ENCODE measurements at regions not wholly inside any gene's neighbourhood (a gene's known extent, or its start where the extent isn't known, plus 50 kb on each side); places are given as distances from the start of the nearest gene placed in this dataset.
A peak's percentile ranks its signal among the peaks of the same experiment; 100 is the strongest.

- no peak for TF ChIP-seq ZFX (IDR thresholded peaks at IDR 0.05; ENCODE audit: borderline replicate concordance)
- TF ChIP-seq CTCF (IDR thresholded peaks at IDR 0.05), result peak; percentile 6; the same call in 1 of the 2 replicates
Observed at GRCh38 chr2:239775623-239776435, 249.3 kb downstream of the NDUFA10 start.

GRCh38 chr2:239774933-239775622 lies 250.1 kb downstream of the NDUFA10 start:
- no peak overlapping the region for H3K27ac ChIP-seq
- TF ChIP-seq ZFX (IDR thresholded peaks at IDR 0.05; ENCODE audit: borderline replicate concordance), result no peak
- no peak for TF ChIP-seq CTCF (IDR thresholded peaks at IDR 0.05)

More at GRCh38 chr2:239775623-239776435, 249.3 kb downstream of the NDUFA10 start:
- no peak overlapping the region for H3K27ac ChIP-seq

GRCh38 chr2:239774142-239774462 lies 251.0 kb downstream of the NDUFA10 start:
- no peak for TF ChIP-seq ZFX (IDR thresholded peaks at IDR 0.05; ENCODE audit: borderline replicate concordance)
- no peak for TF ChIP-seq CTCF (IDR thresholded peaks at IDR 0.05)
- no peak overlapping the region for H3K27ac ChIP-seq

GRCh38 chr2:239773228-239774141 lies 251.7 kb downstream of the NDUFA10 start:
- H3K27ac ChIP-seq, result no peak overlapping the region

GRCh38 chr2:239772721-239773120 lies 252.4 kb downstream of the NDUFA10 start:
- no peak for TF ChIP-seq CTCF (IDR thresholded peaks at IDR 0.05)
- no peak for TF ChIP-seq ZFX (IDR thresholded peaks at IDR 0.05; ENCODE audit: borderline replicate concordance)

More at GRCh38 chr2:239773228-239774141, 251.7 kb downstream of the NDUFA10 start:
- no peak for TF ChIP-seq ZFX (IDR thresholded peaks at IDR 0.05; ENCODE audit: borderline replicate concordance)
- TF ChIP-seq CTCF (IDR thresholded peaks at IDR 0.05), result no peak

GRCh38 chr2:239770246-239770639 lies 254.9 kb downstream of the NDUFA10 start:
- TF ChIP-seq CTCF (IDR thresholded peaks at IDR 0.05), result no peak
- TF ChIP-seq ZFX (IDR thresholded peaks at IDR 0.05; ENCODE audit: borderline replicate concordance), result no peak
- no peak overlapping the region for H3K27ac ChIP-seq

More at GRCh38 chr2:239772721-239773120, 252.4 kb downstream of the NDUFA10 start:
- no peak overlapping the region for H3K27ac ChIP-seq

All from 22Rv1 (cell line).